K562 (cell line): ENCODE measurements at regions not wholly inside any gene's neighbourhood (a gene's known extent, or its start where the extent isn't known, plus 50 kb on each side); places are given as distances from the start of the nearest gene placed in this dataset.

Experiments
- ATAC-seq: fragments of 200-7000 bp; cut with Tn5 transposase; 3 replicates; pipeline ENCODE4 v1.9.1; 2020; ENCODE audit warnings: moderate library complexity
- BruUV-seq: library from RNA; stranded (reverse); fragments of 400-500 nt; replicated peaks from 2 replicates; lab custom pipeline; 2021; lab: Mats Ljungman, UMichigan
- CTCF ChIA-PET: fragments of 300-600 bp; formaldehyde crosslinking; extraction: SDS; loops from one replicate; lab custom pipeline; 2021; ENCODE audit warnings: low intra/inter-chr PET ratio; lab: Yijun Ruan, JAX
- POLR2A ChIA-PET: fragments of 300-600, 350-650 bp; sonication (Branson Sonifier 250); formaldehyde crosslinking; extraction: SDS; loops from one replicate; lab custom pipeline; 2021; ENCODE audit warnings: antibody characterized with exemption, inconsistent platforms; lab: Yijun Ruan, JAX
- DNase-seq, 4 experiments: peaks; one replicate each; pipeline versions ENCODE4 v3.0.0 to v3.0.0-alpha.2; 2011 to 2018; ENCODE audit warnings: low spot score in 3 of 4, mixed read lengths in 3 of 4; ENCODE audit errors: extremely low read depth in 1 of 4
- FAIRE-seq: peaks from 2 replicates; lab custom pipeline; 2011; peaks lifted over from hg19 to GRCh38; lab: Jason Lieb, UNC
- H2AFZ ChIP-seq: 2 replicates; pipeline ENCODE4 v1.6.0; 2011; ENCODE audit warnings: low read depth, low read length, control low read depth, inconsistent platforms
- H3K27ac ChIP-seq: fragments of 200-600 bp; 3 replicates; pipeline ENCODE4 v1.8.0; 2011; ENCODE audit warnings: low read depth, mild to moderate bottlenecking, control low read depth, inconsistent platforms, low read length, moderate library complexity, mixed read lengths; ENCODE audit errors: extremely low read depth
- H3K27me3 ChIP-seq, 2 experiments: fragments of 300-600 bp in 1 of 2; 2 replicates in 1 of 2; 3 replicates in 1 of 2; pipeline versions ENCODE4 v1.6.0 to v1.8.0; 2011; ENCODE audit warnings: inconsistent platforms in 2 of 2, low read length in 2 of 2, mild to moderate bottlenecking in 1 of 2, mixed read lengths in 1 of 2, moderate library complexity in 1 of 2; ENCODE audit not compliant: control insufficient read depth in 2 of 2, insufficient read depth in 2 of 2
- H3K36me3 ChIP-seq: fragments of 300-600 bp; 3 replicates; pipeline ENCODE4 v1.8.0; 2011; ENCODE audit warnings: mild to moderate bottlenecking, low read length, inconsistent platforms; ENCODE audit not compliant: control insufficient read depth, insufficient read depth
- H3K4me1 ChIP-seq, 2 experiments: fragments of 200-600 bp in 1 of 2; replicated peaks in 1 of 2; 2 replicates in 1 of 2; 3 replicates in 1 of 2; pipeline versions ENCODE4 v1.5.1 to v1.8.0; 2011; ENCODE audit warnings: inconsistent platforms in 2 of 2, low read length in 2 of 2, mild to moderate bottlenecking in 1 of 2, mixed read lengths in 1 of 2, moderate library complexity in 1 of 2; ENCODE audit not compliant: control insufficient read depth in 2 of 2, insufficient read depth in 2 of 2
- H3K4me2 ChIP-seq: 2 replicates; pipeline ENCODE4 v1.6.1; 2011; ENCODE audit warnings: low read length, control low read depth, inconsistent platforms, mixed read lengths; ENCODE audit not compliant: insufficient read depth
- H3K4me3 ChIP-seq: fragments of 200-600 bp; sonication (generic), shearing (Covaris generic); 2 replicates; pipeline ENCODE4 v1.5.1; 2016; ENCODE audit warnings: control low read depth, inconsistent platforms
- H3K79me2 ChIP-seq: fragments of 200-600 bp; 3 replicates; pipeline ENCODE4 v1.8.0; 2011; ENCODE audit warnings: low read length, inconsistent platforms; ENCODE audit not compliant: control insufficient read depth, insufficient read depth
- H3K9ac ChIP-seq, 2 experiments: 2 replicates each; pipeline versions ENCODE4 v1.6.0 to v1.6.1; 2011; ENCODE audit warnings: low read depth in 2 of 2, low read length in 2 of 2, control low read depth in 1 of 2, inconsistent platforms in 1 of 2, mild to moderate bottlenecking in 1 of 2, mixed read lengths in 1 of 2; ENCODE audit not compliant: insufficient read depth in 1 of 2
- H3K9me1 ChIP-seq: one replicate; pipeline ENCODE4 v1.6.0; 2011; ENCODE audit warnings: inconsistent platforms, mild to moderate bottlenecking, low read length, moderate library complexity; ENCODE audit not compliant: control insufficient read depth, insufficient read depth
- H3K9me3 ChIP-seq: replicated peaks from 2 replicates; pipeline ENCODE4 v1.5.1; 2011; ENCODE audit warnings: low read depth, low read length, inconsistent platforms; ENCODE audit not compliant: control insufficient read depth, insufficient read depth
- H4K20me1 ChIP-seq: replicated peaks from 2 replicates; pipeline ENCODE4 v1.6.1; 2011; ENCODE audit warnings: low read length, inconsistent platforms, mixed read lengths; ENCODE audit not compliant: control insufficient read depth, insufficient read depth
- ESRRB ChIP-seq: fragments of 250-450 bp; sonication (Bioruptor Pico); IDR thresholded peaks from 2 replicates; pipeline ENCODE4 v1.5.0; 2020; ENCODE audit warnings: mild to moderate bottlenecking, moderate library complexity, borderline replicate concordance
- IRF2 ChIP-seq: sonication (generic); formaldehyde crosslinking; IDR thresholded peaks from 2 replicates; pipeline ENCODE4 v1.8.1; 2022; ENCODE audit warnings: mild to moderate bottlenecking, missing genetic modification reagents
- MTA3 ChIP-seq: fragments of 450-650 bp; formaldehyde crosslinking; IDR thresholded peaks from 2 replicates; pipeline ENCODE4 v1.6.1; 2017; ENCODE audit warnings: mild to moderate bottlenecking, borderline replicate concordance
- NELFE ChIP-seq: IDR thresholded peaks from 2 replicates; pipeline ENCODE4 v1.6.1; 2011; ENCODE audit warnings: mild to moderate bottlenecking; ENCODE audit not compliant: insufficient read depth, insufficient read length
- NFE2 ChIP-seq: IDR thresholded peaks from 2 replicates; pipeline ENCODE4 v1.6.1; 2014; ENCODE audit warnings: antibody characterized with exemption, low read depth
- RFX5 ChIP-seq: IDR thresholded peaks from 2 replicates; pipeline ENCODE4 v1.6.1; 2011; ENCODE audit warnings: low read depth, mild to moderate bottlenecking, improper control_type of control experiment, low read length
- SMARCC2 ChIP-seq: fragments of 450-650 bp; IDR thresholded peaks from 2 replicates; pipeline ENCODE4 v1.6.1; 2017; ENCODE audit warnings: antibody characterized with exemption, moderate library complexity, mild to moderate bottlenecking, low read depth
- SREBF2 ChIP-seq: sonication (generic); formaldehyde crosslinking; IDR thresholded peaks from 2 replicates; pipeline ENCODE4 v1.4.0; 2020; ENCODE audit warnings: mild to moderate bottlenecking, missing genetic modification reagents
- ZBTB26 ChIP-seq: fragments of 450-650 bp; formaldehyde crosslinking; IDR thresholded peaks from 2 replicates; pipeline ENCODE4 v1.4.0; 2022; ENCODE audit warnings: missing genetic modification characterization
- ZC3H11A ChIP-seq: IDR thresholded peaks from 2 replicates; pipeline ENCODE4 v1.6.1; 2012; ENCODE audit warnings: low read depth, low read length, improper control_type of control experiment
- ZNF175 ChIP-seq: fragments of 200-800 bp; sonication (Bioruptor generic); IDR thresholded peaks from 2 replicates; pipeline ENCODE4 v1.6.1; 2016; ENCODE audit warnings: low read depth, mild to moderate bottlenecking, missing genetic modification characterization, missing compliant biosample characterization
- WGBS: fragments of 100-300 bp; shearing (Covaris generic); methylation state at CpG from one replicate; pipeline ENCODE4 v1.1.6; 2016; ENCODE audit warnings: low coverage, mixed read lengths; ENCODE audit not compliant: insufficient coverage; ENCODE audit errors: missing lambda C conversion rate; 5-methylcytosine and 5-hydroxymethylcytosine counted together
- in situ Hi-C: fragments of 300-500 bp; cut with MboI; formaldehyde crosslinking; loops from 4 replicates; pipeline ENCODE4 v1.15.0; 2018; ENCODE audit warnings: inconsistent platforms, mixed read lengths
- intact Hi-C: fragments of 100-400 bp; cut with micrococcal nuclease; formaldehyde crosslinking; loops from 2 replicates; pipeline ENCODE4 v1.14.2; 2022
- TF ChIP-seq, protein P1 (sequence below): fragments of 250-450 bp; sonication (Bioruptor Pico); IDR thresholded peaks from 2 replicates; pipeline ENCODE4 v1.8.0; 2021; ENCODE audit warnings: moderate library complexity, mild to moderate bottlenecking, inconsistent platforms
- TF ChIP-seq, protein P2 (sequence below), 2 experiments: fragments of 450-650 bp; IDR thresholded peaks; 2 replicates each; pipeline ENCODE4 v1.6.1; 2018; ENCODE audit warnings: mild to moderate bottlenecking in 2 of 2, low read depth in 1 of 2; ENCODE audit not compliant: partially characterized antibody in 2 of 2
- TF ChIP-seq, protein P3 (sequence below): fragments of 450-650 bp; formaldehyde crosslinking; IDR thresholded peaks from 2 replicates; pipeline ENCODE4 v1.4.0; 2020; ENCODE audit warnings: mild to moderate bottlenecking, moderate library complexity

DNA sequence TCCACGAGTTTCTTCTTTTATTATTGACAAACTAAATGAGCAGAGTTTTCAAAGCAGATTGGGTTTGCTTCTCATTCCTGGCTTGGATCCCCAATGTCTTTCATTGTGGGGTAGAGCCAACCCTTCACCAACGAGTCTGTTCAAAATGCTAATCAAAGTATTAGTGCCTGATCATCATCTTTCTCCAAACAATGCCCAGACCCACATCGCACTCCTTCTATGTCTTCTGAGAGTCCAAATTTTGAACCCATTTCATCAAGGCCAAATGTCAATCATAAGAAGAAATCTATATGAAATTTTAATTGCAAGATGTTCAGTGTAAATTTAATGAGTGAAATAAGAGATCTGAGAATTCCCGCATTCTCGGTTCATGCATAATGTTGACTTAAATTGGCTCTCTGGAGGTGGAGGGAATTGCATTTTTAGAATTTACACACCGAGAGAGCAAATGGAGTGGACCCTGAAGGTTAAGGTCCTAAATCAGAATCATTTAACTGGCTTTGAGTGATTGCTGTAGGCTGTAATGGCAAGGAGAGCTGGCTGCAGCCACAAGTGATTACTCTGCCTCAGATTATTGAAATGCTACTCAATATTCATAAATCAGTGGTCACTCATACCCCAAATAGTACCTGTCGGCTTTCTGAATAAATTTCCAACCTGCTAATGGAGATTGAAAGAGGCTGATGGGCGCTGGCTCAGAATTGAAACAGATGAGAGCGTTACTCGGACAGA, 602.9 kb downstream of the TYW1 start:
- DNase-seq: no peak
- in situ Hi-C loops: no loop called here
- CTCF ChIA-PET: no interaction called here
- Histone ChIP-seq H3K4me1 (no peaks in the 10 kb centered on the region), H3K27ac (no peak overlapping the region), H4K20me1 (no peaks in the 10 kb centered on the region), H3K36me3 (no peaks in the 10 kb centered on the region), H3K27me3 (peaks cover 3 to 8% of the 10 kb centered on the region in 2 experiments; a peak in 3 of 5 replicates), H3K4me3 (no peak overlapping the region), H3K9ac (no peak overlapping the region), H3K9me3 (no peaks in the 10 kb centered on the region), H3K4me2 (no peak overlapping the region), H3K79me2 (no peaks in the 10 kb centered on the region), H2AFZ (no peak overlapping the region), H3K9me1 (no peaks in the 10 kb centered on the region)
- intact Hi-C loops: no loop called here
- FAIRE-seq: no peak
- no TSS peak for BruUV-seq
- POLR2A ChIA-PET: no interaction called here
- under 1% methylated on average over 10 of the region's 10 CpGs for WGBS
- no peak for ATAC-seq
- TF ChIP-seq, protein P1, sequence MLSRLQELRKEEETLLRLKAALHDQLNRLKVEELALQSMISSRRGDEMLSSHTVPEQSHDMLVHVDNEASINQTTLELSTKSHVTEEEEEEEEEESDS: no peak
- TF ChIP-seq NFE2 (no peak), IRF2 (CRISPR knock-in tag) (no peak), SMARCC2 (no peak), ZBTB26 (no peak), MTA3 (no peak), RFX5 (no peak), NELFE (no peak), SREBF2 (no peak), ZC3H11A (no peak), ESRRB (CRISPR knock-in tag) (no peak), ZNF175 (CRISPR knock-in tag) (no peak)
- TF ChIP-seq, protein P2, sequence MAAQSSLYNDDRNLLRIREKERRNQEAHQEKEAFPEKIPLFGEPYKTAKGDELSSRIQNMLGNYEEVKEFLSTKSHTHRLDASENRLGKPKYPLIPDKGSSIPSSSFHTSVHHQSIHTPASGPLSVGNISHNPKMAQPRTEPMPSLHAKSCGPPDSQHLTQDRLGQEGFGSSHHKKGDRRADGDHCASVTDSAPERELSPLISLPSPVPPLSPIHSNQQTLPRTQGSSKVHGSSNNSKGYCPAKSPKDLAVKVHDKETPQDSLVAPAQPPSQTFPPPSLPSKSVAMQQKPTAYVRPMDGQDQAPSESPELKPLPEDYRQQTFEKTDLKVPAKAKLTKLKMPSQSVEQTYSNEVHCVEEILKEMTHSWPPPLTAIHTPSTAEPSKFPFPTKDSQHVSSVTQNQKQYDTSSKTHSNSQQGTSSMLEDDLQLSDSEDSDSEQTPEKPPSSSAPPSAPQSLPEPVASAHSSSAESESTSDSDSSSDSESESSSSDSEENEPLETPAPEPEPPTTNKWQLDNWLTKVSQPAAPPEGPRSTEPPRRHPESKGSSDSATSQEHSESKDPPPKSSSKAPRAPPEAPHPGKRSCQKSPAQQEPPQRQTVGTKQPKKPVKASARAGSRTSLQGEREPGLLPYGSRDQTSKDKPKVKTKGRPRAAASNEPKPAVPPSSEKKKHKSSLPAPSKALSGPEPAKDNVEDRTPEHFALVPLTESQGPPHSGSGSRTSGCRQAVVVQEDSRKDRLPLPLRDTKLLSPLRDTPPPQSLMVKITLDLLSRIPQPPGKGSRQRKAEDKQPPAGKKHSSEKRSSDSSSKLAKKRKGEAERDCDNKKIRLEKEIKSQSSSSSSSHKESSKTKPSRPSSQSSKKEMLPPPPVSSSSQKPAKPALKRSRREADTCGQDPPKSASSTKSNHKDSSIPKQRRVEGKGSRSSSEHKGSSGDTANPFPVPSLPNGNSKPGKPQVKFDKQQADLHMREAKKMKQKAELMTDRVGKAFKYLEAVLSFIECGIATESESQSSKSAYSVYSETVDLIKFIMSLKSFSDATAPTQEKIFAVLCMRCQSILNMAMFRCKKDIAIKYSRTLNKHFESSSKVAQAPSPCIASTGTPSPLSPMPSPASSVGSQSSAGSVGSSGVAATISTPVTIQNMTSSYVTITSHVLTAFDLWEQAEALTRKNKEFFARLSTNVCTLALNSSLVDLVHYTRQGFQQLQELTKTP (IDR thresholded peaks at IDR 0.05; ENCODE audit: low read depth in 1 of 2, partially characterized antibody in 2 of 2): no peak
- TF ChIP-seq, protein P3, sequence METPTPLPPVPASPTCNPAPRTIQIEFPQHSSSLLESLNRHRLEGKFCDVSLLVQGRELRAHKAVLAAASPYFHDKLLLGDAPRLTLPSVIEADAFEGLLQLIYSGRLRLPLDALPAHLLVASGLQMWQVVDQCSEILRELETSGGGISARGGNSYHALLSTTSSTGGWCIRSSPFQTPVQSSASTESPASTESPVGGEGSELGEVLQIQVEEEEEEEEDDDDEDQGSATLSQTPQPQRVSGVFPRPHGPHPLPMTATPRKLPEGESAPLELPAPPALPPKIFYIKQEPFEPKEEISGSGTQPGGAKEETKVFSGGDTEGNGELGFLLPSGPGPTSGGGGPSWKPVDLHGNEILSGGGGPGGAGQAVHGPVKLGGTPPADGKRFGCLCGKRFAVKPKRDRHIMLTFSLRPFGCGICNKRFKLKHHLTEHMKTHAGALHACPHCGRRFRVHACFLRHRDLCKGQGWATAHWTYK (CRISPR knock-in tag): no peak
